Parathyroid adenoma (tissue), 2 donors: ENCODE measurements at regions not wholly inside any gene's neighbourhood (a gene's known extent, or its start where the extent isn't known, plus 50 kb on each side); places are given as distances from the start of the nearest gene placed in this dataset.

Source experiments
- H2AFZ ChIP-seq: fragments of 300-600 bp; sonication (generic); one replicate; pipeline ENCODE4 v1.7.0; 2017; ENCODE audit warnings: antibody characterized with exemption, mild to moderate bottlenecking
- H3K27ac ChIP-seq: fragments of 300-600 bp; sonication (generic); one replicate; pipeline ENCODE4 v1.7.0; 2017
- H3K27me3 ChIP-seq: fragments of 300-600 bp; sonication (generic); one replicate; pipeline ENCODE4 v1.7.0; 2017; ENCODE audit warnings: low read length; ENCODE audit not compliant: control insufficient read depth, insufficient read depth
- H3K36me3 ChIP-seq: fragments of 300-600 bp; sonication (generic); one replicate; pipeline ENCODE4 v1.7.0; 2017; ENCODE audit warnings: low read length; ENCODE audit not compliant: control insufficient read depth, insufficient read depth
- H3K4me1 ChIP-seq: fragments of 300-600 bp; sonication (generic); one replicate; pipeline ENCODE4 v1.7.0; 2017; ENCODE audit warnings: control low read depth
- H3K4me2 ChIP-seq: fragments of 300-600 bp; sonication (generic); one replicate; pipeline ENCODE4 v1.7.0; 2017; ENCODE audit warnings: low read length
- H3K4me3 ChIP-seq: fragments of 300-600 bp; sonication (generic); one replicate; pipeline ENCODE4 v1.7.0; 2017; ENCODE audit warnings: low read depth, low read length
- H3K79me2 ChIP-seq: fragments of 300-600 bp; sonication (generic); one replicate; pipeline ENCODE4 v1.7.0; 2017; ENCODE audit warnings: control low read depth
- H3K9ac ChIP-seq: fragments of 300-600 bp; sonication (generic); one replicate; pipeline ENCODE4 v1.7.0; 2017; ENCODE audit warnings: mild to moderate bottlenecking
- H3K9me3 ChIP-seq: fragments of 300-600 bp; sonication (generic); one replicate; pipeline ENCODE4 v1.7.0; 2017; ENCODE audit warnings: low read length; ENCODE audit not compliant: control insufficient read depth
- TF ChIP-seq, protein P1 (sequence below): fragments of 300-600 bp; sonication (generic); IDR thresholded peaks from one replicate; pipeline ENCODE4 v1.7.0; 2017; ENCODE audit warnings: antibody characterized with exemption, mild to moderate bottlenecking
- donor health status: primary hyperparathyroidism.

DNA sequence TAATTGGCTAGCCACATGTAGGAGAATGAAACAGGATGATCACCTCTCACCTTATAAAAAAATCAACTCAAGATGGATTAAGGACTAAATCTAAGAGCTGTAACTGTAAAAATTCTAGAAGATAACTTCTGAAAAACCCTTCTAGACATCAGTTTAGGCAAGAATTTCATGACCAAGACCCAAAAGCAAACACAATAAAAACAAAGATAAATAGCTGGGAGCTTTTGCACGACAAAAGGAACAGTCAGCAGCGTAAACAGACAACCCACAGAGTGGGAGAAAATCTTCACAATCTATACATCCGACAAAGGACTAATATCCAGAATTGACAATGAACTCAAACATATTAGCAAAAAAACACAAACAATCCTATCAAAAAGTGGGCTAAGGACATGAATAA is 316.3 kb downstream of the METTL4 start:
- TF ChIP-seq, protein P1, sequence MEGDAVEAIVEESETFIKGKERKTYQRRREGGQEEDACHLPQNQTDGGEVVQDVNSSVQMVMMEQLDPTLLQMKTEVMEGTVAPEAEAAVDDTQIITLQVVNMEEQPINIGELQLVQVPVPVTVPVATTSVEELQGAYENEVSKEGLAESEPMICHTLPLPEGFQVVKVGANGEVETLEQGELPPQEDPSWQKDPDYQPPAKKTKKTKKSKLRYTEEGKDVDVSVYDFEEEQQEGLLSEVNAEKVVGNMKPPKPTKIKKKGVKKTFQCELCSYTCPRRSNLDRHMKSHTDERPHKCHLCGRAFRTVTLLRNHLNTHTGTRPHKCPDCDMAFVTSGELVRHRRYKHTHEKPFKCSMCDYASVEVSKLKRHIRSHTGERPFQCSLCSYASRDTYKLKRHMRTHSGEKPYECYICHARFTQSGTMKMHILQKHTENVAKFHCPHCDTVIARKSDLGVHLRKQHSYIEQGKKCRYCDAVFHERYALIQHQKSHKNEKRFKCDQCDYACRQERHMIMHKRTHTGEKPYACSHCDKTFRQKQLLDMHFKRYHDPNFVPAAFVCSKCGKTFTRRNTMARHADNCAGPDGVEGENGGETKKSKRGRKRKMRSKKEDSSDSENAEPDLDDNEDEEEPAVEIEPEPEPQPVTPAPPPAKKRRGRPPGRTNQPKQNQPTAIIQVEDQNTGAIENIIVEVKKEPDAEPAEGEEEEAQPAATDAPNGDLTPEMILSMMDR: no peak
- H3K36me3 ChIP-seq: no peaks in the 10 kb centered on the region
- H3K4me1 ChIP-seq: no peaks in the 10 kb centered on the region
- H3K79me2 ChIP-seq: no peaks in the 10 kb centered on the region
- H3K9ac ChIP-seq: no peak overlapping the region
- no peaks in the 10 kb centered on the region for H3K27me3 ChIP-seq
- no peak overlapping the region for H3K27ac ChIP-seq
- H3K4me3 ChIP-seq: no peak overlapping the region
- H3K4me2 ChIP-seq: no peak overlapping the region
- no peak overlapping the region for H2AFZ ChIP-seq
- H3K9me3 ChIP-seq: no peaks in the 10 kb centered on the region

DNA sequence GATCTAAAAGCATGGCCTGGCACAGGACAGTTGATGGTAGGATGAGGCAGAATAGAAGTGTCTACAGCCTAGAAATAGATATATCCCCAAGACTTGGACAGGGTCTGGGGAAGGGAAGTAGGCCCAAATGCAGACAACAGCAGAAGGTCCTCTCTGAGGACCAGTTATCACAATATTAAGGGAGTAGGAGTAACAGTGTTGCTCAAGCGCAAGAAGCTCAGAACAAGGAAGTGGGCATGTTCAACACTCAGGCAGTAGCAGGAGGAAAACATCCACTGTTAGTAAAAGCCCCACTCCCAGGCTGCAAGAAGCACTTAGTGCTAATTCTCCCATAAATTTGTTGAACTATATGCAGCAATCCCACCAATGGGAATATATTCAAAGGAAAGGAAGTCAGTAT is 314.7 kb downstream of the METTL4 start:
- Histone ChIP-seq H3K27ac (no peak overlapping the region), H3K9ac (no peak overlapping the region), H2AFZ (no peak overlapping the region), H3K9me3 (no peaks in the 10 kb centered on the region), H3K4me3 (no peak overlapping the region), H3K36me3 (no peaks in the 10 kb centered on the region), H3K4me2 (no peak overlapping the region), H3K27me3 (no peaks in the 10 kb centered on the region), H3K4me1 (no peaks in the 10 kb centered on the region), H3K79me2 (no peaks in the 10 kb centered on the region)
- TF ChIP-seq, protein P1: no peak

DNA sequence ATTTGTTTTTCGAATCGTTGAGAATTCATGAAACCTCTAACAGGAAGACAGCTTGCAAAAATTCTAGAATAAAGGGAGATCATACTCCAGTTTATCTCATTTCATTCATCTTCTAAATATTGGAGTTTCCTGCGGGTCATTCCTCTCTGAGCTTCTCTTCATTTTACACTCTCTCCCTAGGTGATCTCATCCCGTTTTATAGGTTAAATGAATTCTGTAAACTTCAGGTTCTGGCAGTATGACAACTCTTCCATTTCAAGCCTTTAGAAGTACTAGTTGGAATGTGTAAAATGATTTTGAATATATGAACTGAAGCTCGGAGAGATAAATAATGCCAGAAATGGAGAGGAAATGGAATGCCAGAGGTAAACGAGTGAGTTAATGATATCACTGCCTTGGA is 312.4 kb downstream of the METTL4 start:
- H3K4me3 ChIP-seq: no peak overlapping the region
- H3K4me2 ChIP-seq: no peak overlapping the region
- no peak overlapping the region for H3K27ac ChIP-seq
- TF ChIP-seq, protein P1: no peak
- H2AFZ ChIP-seq: no peak overlapping the region
- H3K9me3 ChIP-seq: no peaks in the 10 kb centered on the region
- no peaks in the 10 kb centered on the region for H3K27me3 ChIP-seq
- no peaks in the 10 kb centered on the region for H3K36me3 ChIP-seq
- H3K9ac ChIP-seq: no peak overlapping the region
- no peaks in the 10 kb centered on the region for H3K79me2 ChIP-seq
- H3K4me1 ChIP-seq: no peaks in the 10 kb centered on the region

DNA sequence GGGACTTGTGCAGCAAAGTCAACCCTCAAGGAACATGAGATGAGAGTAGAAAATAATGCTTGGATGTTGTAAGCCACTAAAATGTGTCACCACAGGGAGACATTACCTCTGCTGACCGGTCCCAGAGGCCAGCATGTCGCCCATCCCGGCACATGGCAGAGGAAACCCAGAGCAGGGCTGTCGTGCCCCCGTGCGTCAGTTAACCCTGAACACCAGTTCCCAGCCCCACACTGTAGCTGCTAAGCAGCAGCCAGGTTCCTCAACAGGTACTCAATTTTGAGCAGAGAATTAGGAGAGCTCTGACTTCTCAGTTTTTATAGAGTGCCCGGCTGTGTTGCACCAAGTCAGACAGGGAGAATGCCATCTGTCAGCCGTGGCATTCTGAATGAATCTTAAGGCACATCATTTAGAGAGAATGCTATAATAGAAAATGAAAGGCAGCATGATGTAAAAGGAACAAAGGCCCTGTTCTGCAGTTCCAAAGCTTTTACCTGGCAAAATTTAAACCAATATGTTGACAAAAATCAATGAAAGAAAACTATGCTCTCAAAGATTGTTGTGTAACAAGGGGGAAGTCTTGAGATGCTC is 307.9 kb downstream of the METTL4 start:
- H3K4me3 ChIP-seq: no peak overlapping the region
- no peaks in the 10 kb centered on the region for H3K79me2 ChIP-seq
- H3K4me1 ChIP-seq: no peaks in the 10 kb centered on the region
- TF ChIP-seq, protein P1: no peak
- no peak overlapping the region for H3K27ac ChIP-seq
- H3K27me3 ChIP-seq: no peaks in the 10 kb centered on the region
- no peak overlapping the region for H2AFZ ChIP-seq
- H3K9ac ChIP-seq: no peak overlapping the region
- H3K9me3 ChIP-seq: no peaks in the 10 kb centered on the region
- no peak overlapping the region for H3K4me2 ChIP-seq
- H3K36me3 ChIP-seq: no peaks in the 10 kb centered on the region

DNA sequence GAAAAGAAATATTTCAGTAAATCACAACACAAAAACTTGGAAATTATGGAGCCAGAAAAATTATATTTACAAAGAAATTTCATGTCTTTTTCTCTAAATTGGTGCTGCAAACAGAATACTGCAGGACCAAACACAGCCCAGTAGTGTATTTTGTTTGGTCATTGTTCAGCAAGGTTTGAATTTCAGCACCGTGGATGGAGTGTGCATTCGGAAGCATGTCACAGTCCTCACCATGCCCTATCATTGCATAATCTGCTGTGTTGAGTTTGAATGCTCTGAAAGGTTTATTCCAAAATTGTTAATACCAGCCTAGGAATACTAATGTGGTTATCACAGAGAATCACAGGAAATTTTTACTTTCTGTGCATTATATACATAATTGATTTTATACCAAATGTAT is 296.7 kb downstream of the METTL4 start:
- Histone ChIP-seq H3K9me3 (no peaks in the 10 kb centered on the region), H3K36me3 (peaks cover 2% of the 10 kb centered on the region), H3K27me3 (no peaks in the 10 kb centered on the region), H3K4me2 (no peak overlapping the region), H3K27ac (no peak overlapping the region), H3K4me1 (no peaks in the 10 kb centered on the region), H3K4me3 (no peak overlapping the region), H3K79me2 (no peaks in the 10 kb centered on the region), H2AFZ (no peak overlapping the region), H3K9ac (no peak overlapping the region)
- TF ChIP-seq, protein P1: no peak
